ENCODE measurements at regions not wholly inside any gene's neighbourhood (a gene's known extent, or its start where the extent isn't known, plus 50 kb on each side); places are given as distances from the start of the nearest gene placed in this dataset.

GRCh38 chr2:5777131-5777535, 84.9 kb downstream of the SOX11 start:
- no peak for DNase-seq (ENCODE audit: low read depth, low spot score)
- Histone ChIP-seq H3K27ac (ENCODE audit: control insufficient read depth, insufficient read depth, low read length) (no peak overlapping the region), H3K4me2 (ENCODE audit: control insufficient read depth, extremely low read depth, insufficient read depth, low read depth, low read length) (no peak overlapping the region), H3K79me2 (ENCODE audit: control insufficient read depth, insufficient read depth, low read length) (no peaks in the 10 kb centered on the region), H3K36me3 (ENCODE audit: control insufficient read depth in 2 of 2, extremely low read depth in 1 of 2, insufficient read depth in 2 of 2, low read length in 2 of 2) (no peaks in the 10 kb centered on the region), H3K27me3 (ENCODE audit: control insufficient read depth, extremely low read depth, insufficient read depth, low read length) (no peaks in the 10 kb centered on the region), H3K9me1 (ENCODE audit: control insufficient read depth, extremely low read depth, insufficient read depth, low read length) (no peaks in the 10 kb centered on the region), H4K20me1 (ENCODE audit: control insufficient read depth, extremely low read depth, insufficient read depth, low read length) (no peaks in the 10 kb centered on the region), H3K4me1 (ENCODE audit: control insufficient read depth, extremely low read depth, insufficient read depth, low read length) (no peaks in the 10 kb centered on the region), H2AFZ (ENCODE audit: control insufficient read depth, low read length) (no peak overlapping the region), H3K9ac (ENCODE audit: control insufficient read depth, extremely low read depth, insufficient read depth, low read length) (no peak overlapping the region), H3K4me3 (ENCODE audit: control insufficient read depth in 2 of 3, extremely low read depth in 1 of 3, insufficient read depth in 2 of 3, low read depth in 1 of 3, low read length in 3 of 3) (no peak overlapping the region), H3K9me3 (ENCODE audit: control insufficient read depth, low read depth, low read length) (peaks cover 3% of the 10 kb centered on the region)
- TF ChIP-seq, protein P1, sequence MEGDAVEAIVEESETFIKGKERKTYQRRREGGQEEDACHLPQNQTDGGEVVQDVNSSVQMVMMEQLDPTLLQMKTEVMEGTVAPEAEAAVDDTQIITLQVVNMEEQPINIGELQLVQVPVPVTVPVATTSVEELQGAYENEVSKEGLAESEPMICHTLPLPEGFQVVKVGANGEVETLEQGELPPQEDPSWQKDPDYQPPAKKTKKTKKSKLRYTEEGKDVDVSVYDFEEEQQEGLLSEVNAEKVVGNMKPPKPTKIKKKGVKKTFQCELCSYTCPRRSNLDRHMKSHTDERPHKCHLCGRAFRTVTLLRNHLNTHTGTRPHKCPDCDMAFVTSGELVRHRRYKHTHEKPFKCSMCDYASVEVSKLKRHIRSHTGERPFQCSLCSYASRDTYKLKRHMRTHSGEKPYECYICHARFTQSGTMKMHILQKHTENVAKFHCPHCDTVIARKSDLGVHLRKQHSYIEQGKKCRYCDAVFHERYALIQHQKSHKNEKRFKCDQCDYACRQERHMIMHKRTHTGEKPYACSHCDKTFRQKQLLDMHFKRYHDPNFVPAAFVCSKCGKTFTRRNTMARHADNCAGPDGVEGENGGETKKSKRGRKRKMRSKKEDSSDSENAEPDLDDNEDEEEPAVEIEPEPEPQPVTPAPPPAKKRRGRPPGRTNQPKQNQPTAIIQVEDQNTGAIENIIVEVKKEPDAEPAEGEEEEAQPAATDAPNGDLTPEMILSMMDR (optimal IDR thresholded peaks at IDR 0.05 in 1 of 3, IDR thresholded peaks at IDR 0.05 in 1 of 3, conservative IDR thresholded peaks at IDR 0.05 in 1 of 3; ENCODE audit: extremely low read depth in 1 of 3, insufficient read depth in 2 of 3, low read length in 3 of 3), result no peak
- TF ChIP-seq EZH2 (IDR thresholded peaks at IDR 0.05; ENCODE audit: low read length), result no peak
- FAIRE-seq, result no peak
- dilution Hi-C loops (cut with MboI; ENCODE audit: extremely low pct_ligation_motif_present, low sequenced_read_pairs), result no loop called here

DNA sequence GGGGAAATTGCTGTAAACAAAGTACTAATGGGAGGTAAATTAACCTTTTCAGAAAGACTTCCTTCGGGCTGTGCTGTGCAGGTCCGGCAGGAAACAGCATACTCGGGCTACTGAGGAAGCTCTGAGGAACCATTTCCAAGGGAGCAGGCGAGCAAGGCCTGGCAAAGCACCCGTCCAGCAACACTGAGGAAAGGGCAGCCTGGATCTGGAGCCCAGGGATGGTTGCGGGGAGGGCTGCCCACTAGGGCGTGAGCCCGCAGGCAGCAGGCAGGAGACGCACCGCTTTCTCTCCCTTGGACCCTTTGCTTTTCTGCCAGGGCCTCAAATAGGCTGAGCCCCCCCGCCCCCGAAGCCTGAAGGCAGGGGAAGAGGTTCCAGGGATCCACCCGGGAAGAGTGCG, 89.5 kb downstream of the SOX11 start:
- no peak overlapping the region for H3K4me3 ChIP-seq (ENCODE audit: control insufficient read depth in 2 of 3, extremely low read depth in 1 of 3, insufficient read depth in 2 of 3, low read depth in 1 of 3, low read length in 3 of 3)
- FAIRE-seq (no peak), DNase-seq (ENCODE audit: low read depth, low spot score) (no peak)
- H3K36me3 ChIP-seq (ENCODE audit: control insufficient read depth in 2 of 2, extremely low read depth in 1 of 2, insufficient read depth in 2 of 2, low read length in 2 of 2), result no peaks in the 10 kb centered on the region
- H3K9me3 ChIP-seq (ENCODE audit: control insufficient read depth, low read depth, low read length), result peaks cover 1% of the 10 kb centered on the region
- H3K9ac ChIP-seq (ENCODE audit: control insufficient read depth, extremely low read depth, insufficient read depth, low read length), result no peak overlapping the region
- dilution Hi-C loops (cut with MboI; ENCODE audit: extremely low pct_ligation_motif_present, low sequenced_read_pairs), result no loop called here
- H3K9me1 ChIP-seq (ENCODE audit: control insufficient read depth, extremely low read depth, insufficient read depth, low read length), result no peaks in the 10 kb centered on the region
- H2AFZ ChIP-seq (ENCODE audit: control insufficient read depth, low read length), result no peak overlapping the region
- no peak overlapping the region for H3K27ac ChIP-seq (ENCODE audit: control insufficient read depth, insufficient read depth, low read length)
- H3K27me3 ChIP-seq (ENCODE audit: control insufficient read depth, extremely low read depth, insufficient read depth, low read length), result no peaks in the 10 kb centered on the region
- no peak overlapping the region for H3K4me2 ChIP-seq (ENCODE audit: control insufficient read depth, extremely low read depth, insufficient read depth, low read depth, low read length)
- H3K79me2 ChIP-seq (ENCODE audit: control insufficient read depth, insufficient read depth, low read length), result no peaks in the 10 kb centered on the region
- H3K4me1 ChIP-seq (ENCODE audit: control insufficient read depth, extremely low read depth, insufficient read depth, low read length), result no peaks in the 10 kb centered on the region
- H4K20me1 ChIP-seq (ENCODE audit: control insufficient read depth, extremely low read depth, insufficient read depth, low read length), result no peaks in the 10 kb centered on the region
- TF ChIP-seq, protein P1 (optimal IDR thresholded peaks at IDR 0.05 in 1 of 3, IDR thresholded peaks at IDR 0.05 in 1 of 3, conservative IDR thresholded peaks at IDR 0.05 in 1 of 3; ENCODE audit: extremely low read depth in 1 of 3, insufficient read depth in 2 of 3, low read length in 3 of 3), result no peak
- no peak for TF ChIP-seq EZH2 (IDR thresholded peaks at IDR 0.05; ENCODE audit: low read length)
